OCI-LY7 (cell line): ENCODE measurements at regions not wholly inside any gene's neighbourhood (a gene's known extent, or its start where the extent isn't known, plus 50 kb on each side); places are given as distances from the start of the nearest gene placed in this dataset.

Source experiments
- CTCF ChIP-seq: fragments of 200-600 bp; sonication (generic); conservative IDR thresholded peaks from 2 replicates; pipeline ENCODE4 v1.5.1; 2014; ENCODE audit warnings: mild to moderate bottlenecking, antibody characterized with exemption, low read length, moderate library complexity, mixed read lengths
- EZH2phosphoT487 ChIP-seq: fragments of 200-600 bp; sonication (generic); IDR thresholded peaks from 2 replicates; pipeline ENCODE4 v1.6.1; 2018; ENCODE audit warnings: low read depth, borderline replicate concordance, mild to moderate bottlenecking, mixed run types, antibody characterized with exemption, low read length, moderate library complexity, mixed read lengths

- TF ChIP-seq CTCF (no peak), EZH2phosphoT487 (no peak)
These were observed 241.7 kb upstream of the HDAC4 start for GRCh38 chr2:239642406-239643004.
